ENCODE measurements at regions not wholly inside any gene's neighbourhood (a gene's known extent, or its start where the extent isn't known, plus 50 kb on each side); places are given as distances from the start of the nearest gene placed in this dataset.

- DNase-seq: no peak
Measured at GRCh38 chr5:72010430-72010829, 96.8 kb upstream of the MAP1B start.

GRCh38 chr5:72012906-72013305 lies 94.4 kb upstream of the MAP1B start:
- no peak for DNase-seq

- DNase-seq: no peak
Measured at GRCh38 chr5:72013766-72014624, 93.3 kb upstream of the MAP1B start.

DNA sequence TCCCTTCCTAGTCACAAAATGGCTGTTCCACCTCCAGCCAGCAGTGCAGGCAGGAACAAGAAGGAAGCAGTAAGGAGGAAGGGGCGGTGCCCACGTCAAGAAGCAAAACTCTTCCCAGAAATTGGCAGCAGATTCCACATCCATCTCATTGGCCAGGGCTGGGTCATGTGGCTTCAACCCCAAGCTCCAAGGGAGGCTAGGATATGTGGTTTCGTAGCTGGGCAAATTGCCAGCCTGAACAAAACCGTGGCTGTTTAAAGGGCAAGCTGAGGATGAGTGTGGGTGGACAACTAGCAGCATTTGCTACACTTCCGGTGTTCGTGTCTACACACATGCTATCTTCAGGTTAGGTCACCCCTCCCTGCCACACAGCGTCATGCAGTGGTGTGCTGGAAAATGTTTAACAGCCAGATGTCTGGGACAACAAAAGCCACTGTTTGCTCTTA lies 92.1 kb upstream of the MAP1B start:
- no peak for DNase-seq

DNA sequence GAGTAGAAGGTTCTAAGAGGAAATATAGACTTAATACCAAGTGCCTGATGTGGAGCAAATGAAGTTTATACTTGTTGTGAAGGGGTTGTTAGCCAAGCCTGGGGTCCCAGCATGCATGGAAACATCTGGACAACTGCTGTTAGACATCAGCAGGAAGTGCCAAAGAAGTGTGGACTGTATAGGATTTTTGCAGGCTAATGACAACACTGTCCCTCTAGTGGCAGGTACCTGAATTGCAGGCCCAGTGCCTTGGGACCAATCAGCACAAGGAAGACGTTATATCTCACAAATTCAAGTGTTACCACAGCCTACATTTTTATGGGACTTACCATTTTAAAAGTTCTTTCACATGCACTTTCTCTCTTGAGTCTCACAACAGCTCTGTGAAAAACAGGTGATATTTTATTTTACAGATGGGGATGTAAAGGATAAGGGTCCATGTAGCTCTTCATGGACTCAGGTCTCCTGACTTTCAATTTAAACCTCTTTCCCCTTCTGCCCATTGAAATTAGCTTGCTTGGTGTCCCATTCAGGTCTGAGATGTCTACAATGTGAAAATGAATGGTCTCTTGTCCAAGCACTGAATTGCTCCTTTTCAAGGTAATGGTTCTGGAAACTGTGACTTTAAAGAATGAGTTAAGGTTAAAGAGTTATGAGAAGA lies 89.0 kb upstream of the MAP1B start:
- DNase-seq: peak; percentile 29 to 60

GRCh38 chr5:72020161-72020983 lies 86.9 kb upstream of the MAP1B start:
- no peak for DNase-seq

DNA sequence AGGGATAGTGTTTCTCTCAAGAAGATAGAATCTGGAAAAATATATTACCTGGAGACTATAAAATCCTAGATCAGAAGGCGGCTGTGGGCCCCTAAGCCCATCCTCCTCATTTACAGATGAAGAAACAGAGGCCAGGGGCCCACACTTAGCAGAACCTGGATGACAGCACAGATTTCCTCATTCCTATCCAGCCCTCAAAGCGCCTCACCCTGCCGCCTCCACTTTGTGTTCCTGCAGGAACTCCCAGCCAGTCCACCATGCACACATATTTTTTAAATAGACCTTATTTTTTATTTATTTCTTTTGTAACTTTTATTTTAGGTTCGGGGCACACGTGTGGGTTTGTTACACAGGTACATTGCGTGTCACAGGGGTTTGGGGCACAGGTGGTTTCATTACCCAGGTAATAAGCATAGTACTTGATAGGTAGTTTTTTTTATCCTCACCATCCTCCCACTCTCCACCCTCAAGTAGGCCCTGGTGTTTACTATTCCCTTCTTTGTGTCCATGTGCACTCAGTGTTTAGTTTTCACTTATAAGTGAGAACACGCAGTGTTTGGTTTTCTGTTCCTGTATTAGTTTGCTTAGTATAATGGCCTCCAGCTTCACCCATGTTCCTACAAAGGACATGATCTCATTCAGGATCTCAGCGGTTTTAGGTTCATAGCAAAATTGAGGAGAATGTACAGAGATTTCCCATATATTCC lies 85.5 kb upstream of the MAP1B start:
- no peak for DNase-seq

DNA sequence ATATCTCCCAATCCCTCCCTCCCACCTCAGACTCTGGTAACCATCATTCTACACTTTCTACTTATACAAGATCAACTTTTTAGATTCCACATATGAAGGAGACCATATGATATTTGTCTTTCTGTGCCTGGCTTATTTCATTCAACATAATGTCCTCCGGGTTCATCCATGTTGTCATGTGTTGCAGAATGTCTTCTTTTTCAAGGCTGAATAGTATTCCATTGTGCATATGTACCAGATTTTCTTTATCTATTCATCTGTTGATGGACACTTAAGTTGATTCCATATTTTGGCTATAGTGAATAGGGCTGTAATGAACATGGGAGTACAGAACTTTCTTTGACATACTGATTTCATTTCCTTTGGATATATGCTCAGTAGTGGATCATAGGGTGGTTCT lies 78.9 kb upstream of the MAP1B start:
- DNase-seq: no peak

- no peak for DNase-seq
Measured at GRCh38 chr5:72030237-72030636, 77.0 kb upstream of the MAP1B start.

- no peak for DNase-seq
Measured at GRCh38 chr5:72032788-72033187, 74.5 kb upstream of the MAP1B start.

GRCh38 chr5:72034770-72035169 lies 72.5 kb upstream of the MAP1B start:
- DNase-seq: no peak

DNA sequence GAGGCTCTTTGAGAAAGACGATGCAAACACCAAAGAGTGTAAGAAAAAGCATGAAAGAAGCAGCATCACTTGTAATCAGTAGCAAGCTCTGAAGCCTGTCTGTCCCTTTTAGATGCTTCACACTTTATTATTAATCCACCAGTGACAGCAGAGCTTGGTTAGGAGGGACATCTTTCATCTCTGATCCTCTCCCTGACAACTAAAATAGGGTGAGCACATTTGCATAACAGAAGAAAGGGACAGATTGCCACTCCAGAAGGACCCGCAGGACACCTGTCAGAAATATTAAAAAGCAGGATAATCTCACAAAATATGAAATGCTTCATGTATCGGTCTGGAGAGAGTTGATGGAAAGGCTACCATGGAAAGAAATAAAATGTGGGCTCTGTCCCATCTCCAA lies 71.4 kb upstream of the MAP1B start:
- no peak for DNase-seq

DNA sequence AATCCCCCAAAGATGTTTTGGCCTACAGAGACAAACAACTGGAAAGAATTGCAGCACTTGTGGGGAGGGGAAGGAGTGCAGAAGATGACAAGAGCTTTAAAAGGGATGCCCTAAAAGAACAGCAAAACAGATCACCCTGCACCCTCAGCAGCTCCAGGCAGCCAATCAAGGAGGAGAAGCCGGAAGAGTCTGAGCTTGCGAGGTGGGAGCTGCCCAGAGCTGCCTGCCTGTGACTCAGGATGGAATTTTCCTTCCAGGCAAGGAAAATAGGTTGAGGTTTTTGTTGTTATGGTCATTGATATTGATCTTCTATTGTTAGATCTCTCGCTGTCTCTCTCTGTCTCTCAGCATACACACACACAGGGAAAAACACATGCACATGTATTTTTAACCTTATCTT lies 70.3 kb upstream of the MAP1B start:
- no peak for DNase-seq

DNA sequence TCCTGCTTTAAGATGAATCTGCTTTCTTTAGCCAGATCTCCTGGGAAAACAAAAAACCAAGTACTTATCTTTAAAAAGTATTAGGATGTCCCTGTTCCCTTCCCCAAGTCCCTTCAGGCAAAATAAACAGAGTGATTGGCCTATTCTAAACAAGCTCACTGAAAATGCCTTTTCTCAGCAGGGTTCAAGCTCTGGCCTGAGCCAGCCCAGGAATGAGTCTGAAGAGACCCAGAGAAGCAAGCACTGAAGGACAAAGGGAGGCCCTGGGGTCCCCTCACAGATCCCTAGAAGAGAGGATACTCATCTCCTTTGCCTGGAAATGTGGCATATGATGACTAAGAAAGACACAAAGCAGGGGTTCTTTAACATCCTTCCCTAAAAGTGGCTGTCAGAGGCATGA lies 66.8 kb upstream of the MAP1B start:
- no peak for DNase-seq

- DNase-seq: no peak
Measured at GRCh38 chr5:72041654-72042053, 65.6 kb upstream of the MAP1B start.

GRCh38 chr5:72042097-72042496 lies 65.2 kb upstream of the MAP1B start:
- no peak for DNase-seq

GRCh38 chr5:72045692-72046091 lies 61.6 kb upstream of the MAP1B start:
- no peak for DNase-seq

- no peak for DNase-seq
Measured at GRCh38 chr5:72046106-72046505, 61.2 kb upstream of the MAP1B start.

DNA sequence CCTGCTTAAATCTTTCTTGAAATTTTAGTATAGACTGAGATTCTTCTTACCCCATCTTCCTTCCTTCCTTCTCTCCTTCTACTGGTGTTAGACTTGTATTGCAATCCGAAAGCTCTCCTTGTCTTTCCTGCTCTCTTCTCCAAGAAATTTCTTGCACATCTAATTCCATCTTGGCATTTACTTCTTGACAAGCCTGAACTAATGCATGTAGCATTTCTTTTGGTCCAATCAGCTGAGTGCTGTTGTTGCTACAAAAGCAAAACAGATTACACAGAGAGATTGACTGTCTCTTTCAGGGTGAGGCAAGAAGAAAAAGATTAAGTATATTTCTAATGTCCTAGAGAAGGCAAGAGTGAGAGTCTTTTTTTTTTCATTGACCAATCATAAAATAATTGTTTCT lies 51.6 kb upstream of the MAP1B start:
- no peak for DNase-seq

Data from activated CD4-positive, alpha-beta T cell treated with anti-CD3 and anti-CD28 coated beads for 4 hours (primary cell).